ENCODE measurements at regions not wholly inside any gene's neighbourhood (a gene's known extent, or its start where the extent isn't known, plus 50 kb on each side); places are given as distances from the start of the nearest gene placed in this dataset.
"Not testable (repeated sequence)": the region's sequence is repeated elsewhere in the genome, so short reads cannot be mapped to it uniquely, and the experiment has no call there.

GRCh38 chr21:20106368-20106767 lies 891.8 kb upstream of the NCAM2 start:
- H3K4me3 ChIP-seq (ENCODE audit: insufficient read depth, low read depth, low read length) = no peak overlapping the region

GRCh38 chr21:20108016-20108415 lies 890.2 kb upstream of the NCAM2 start:
- Histone ChIP-seq H3K36me3 (replicated peaks; ENCODE audit: control insufficient read depth, insufficient read depth, low read length) (no peaks in the 10 kb centered on the region), H3K27me3 (ENCODE audit: control insufficient read depth, insufficient read depth, low read length) (no peaks in the 10 kb centered on the region), H3K4me3 (ENCODE audit: insufficient read depth, low read depth, low read length) (no peak overlapping the region)
- no peak for DNase-seq

More at GRCh38 chr21:20106368-20106767, 891.8 kb upstream of the NCAM2 start:
- no peaks in the 10 kb centered on the region for H3K36me3 ChIP-seq (replicated peaks; ENCODE audit: control insufficient read depth, insufficient read depth, low read length)
- no peak for DNase-seq
- H3K27me3 ChIP-seq (ENCODE audit: control insufficient read depth, insufficient read depth, low read length) = no peaks in the 10 kb centered on the region

- no peak for DNase-seq
- H3K4me3 ChIP-seq (ENCODE audit: insufficient read depth, low read depth, low read length) = no peak overlapping the region
- H3K27me3 ChIP-seq (ENCODE audit: control insufficient read depth, insufficient read depth, low read length) = no peaks in the 10 kb centered on the region
Observed at GRCh38 chr21:20108976-20109540, 889.2 kb upstream of the NCAM2 start.

GRCh38 chr21:20110368-20110767 lies 887.8 kb upstream of the NCAM2 start:
- no peaks in the 10 kb centered on the region for H3K27me3 ChIP-seq (ENCODE audit: control insufficient read depth, insufficient read depth, low read length)
- no peaks in the 10 kb centered on the region for H3K36me3 ChIP-seq (replicated peaks; ENCODE audit: control insufficient read depth, insufficient read depth, low read length)
- no peak for DNase-seq
- H3K4me3 ChIP-seq (ENCODE audit: insufficient read depth, low read depth, low read length) = no peak overlapping the region

More at GRCh38 chr21:20108976-20109540, 889.2 kb upstream of the NCAM2 start:
- H3K36me3 ChIP-seq (replicated peaks; ENCODE audit: control insufficient read depth, insufficient read depth, low read length) = no peaks in the 10 kb centered on the region

- Histone ChIP-seq H3K36me3 (replicated peaks; ENCODE audit: control insufficient read depth, insufficient read depth, low read length) (no peaks in the 10 kb centered on the region), H3K4me3 (ENCODE audit: insufficient read depth, low read depth, low read length) (no peak overlapping the region), H3K27me3 (ENCODE audit: control insufficient read depth, insufficient read depth, low read length) (no peaks in the 10 kb centered on the region)
- DNase-seq = no peak
Observed at GRCh38 chr21:20151741-20152140, 846.5 kb upstream of the NCAM2 start.

GRCh38 chr21:20163167-20163566 lies 835.0 kb upstream of the NCAM2 start:
- no peak for DNase-seq
- no peaks in the 10 kb centered on the region for H3K27me3 ChIP-seq (ENCODE audit: control insufficient read depth, insufficient read depth, low read length)
- H3K36me3 ChIP-seq (replicated peaks; ENCODE audit: control insufficient read depth, insufficient read depth, low read length) = no peaks in the 10 kb centered on the region
- H3K4me3 ChIP-seq (ENCODE audit: insufficient read depth, low read depth, low read length) = no peak overlapping the region

- Histone ChIP-seq H3K4me3 (ENCODE audit: insufficient read depth, low read depth, low read length) (no peak overlapping the region), H3K36me3 (replicated peaks; ENCODE audit: control insufficient read depth, insufficient read depth, low read length) (no peaks in the 10 kb centered on the region), H3K27me3 (ENCODE audit: control insufficient read depth, insufficient read depth, low read length) (no peaks in the 10 kb centered on the region)
- DNase-seq = no peak
Observed at GRCh38 chr21:20167059-20167458, 831.1 kb upstream of the NCAM2 start.

- Histone ChIP-seq H3K4me3 (ENCODE audit: insufficient read depth, low read depth, low read length) (no peak overlapping the region), H3K36me3 (replicated peaks; ENCODE audit: control insufficient read depth, insufficient read depth, low read length) (no peaks in the 10 kb centered on the region), H3K27me3 (ENCODE audit: control insufficient read depth, insufficient read depth, low read length) (no peaks in the 10 kb centered on the region)
- no peak for DNase-seq
Observed at GRCh38 chr21:20169812-20170576, 828.2 kb upstream of the NCAM2 start.

- Histone ChIP-seq H3K4me3 (ENCODE audit: insufficient read depth, low read depth, low read length) (no peak overlapping the region), H3K27me3 (ENCODE audit: control insufficient read depth, insufficient read depth, low read length) (no peaks in the 10 kb centered on the region), H3K36me3 (replicated peaks; ENCODE audit: control insufficient read depth, insufficient read depth, low read length) (no peaks in the 10 kb centered on the region)
- DNase-seq = no peak
Observed at GRCh38 chr21:20186186-20186585, 812.0 kb upstream of the NCAM2 start.

GRCh38 chr21:20187028-20187427 lies 811.2 kb upstream of the NCAM2 start:
- DNase-seq = no peak
- no peaks in the 10 kb centered on the region for H3K27me3 ChIP-seq (ENCODE audit: control insufficient read depth, insufficient read depth, low read length)
- no peak overlapping the region for H3K4me3 ChIP-seq (ENCODE audit: insufficient read depth, low read depth, low read length)
- no peaks in the 10 kb centered on the region for H3K36me3 ChIP-seq (replicated peaks; ENCODE audit: control insufficient read depth, insufficient read depth, low read length)

- not testable (repeated sequence) for DNase-seq; H3K4me3 ChIP-seq (ENCODE audit: insufficient read depth, low read depth, low read length); H3K27me3 ChIP-seq (ENCODE audit: control insufficient read depth, insufficient read depth, low read length); H3K36me3 ChIP-seq (replicated peaks; ENCODE audit: control insufficient read depth, insufficient read depth, low read length)
Observed at GRCh38 chr21:20201323-20201722, 796.9 kb upstream of the NCAM2 start.

- Histone ChIP-seq H3K4me3 (ENCODE audit: insufficient read depth, low read depth, low read length) (no peak overlapping the region), H3K36me3 (replicated peaks; ENCODE audit: control insufficient read depth, insufficient read depth, low read length) (no peaks in the 10 kb centered on the region), H3K27me3 (ENCODE audit: control insufficient read depth, insufficient read depth, low read length) (no peaks in the 10 kb centered on the region)
- no peak for DNase-seq
Observed at GRCh38 chr21:20207335-20207734, 790.9 kb upstream of the NCAM2 start.

GRCh38 chr21:20215959-20216358 lies 782.2 kb upstream of the NCAM2 start:
- DNase-seq = no peak
- Histone ChIP-seq H3K4me3 (ENCODE audit: insufficient read depth, low read depth, low read length) (no peak overlapping the region), H3K36me3 (replicated peaks; ENCODE audit: control insufficient read depth, insufficient read depth, low read length) (no peaks in the 10 kb centered on the region), H3K27me3 (ENCODE audit: control insufficient read depth, insufficient read depth, low read length) (no peaks in the 10 kb centered on the region)

- no peaks in the 10 kb centered on the region for H3K27me3 ChIP-seq (ENCODE audit: control insufficient read depth, insufficient read depth, low read length)
- no peaks in the 10 kb centered on the region for H3K36me3 ChIP-seq (replicated peaks; ENCODE audit: control insufficient read depth, insufficient read depth, low read length)
Observed at GRCh38 chr21:20220586-20220985, 777.6 kb upstream of the NCAM2 start.

GRCh38 chr21:20221981-20222380 lies 776.2 kb upstream of the NCAM2 start:
- not testable (repeated sequence) for DNase-seq; H3K36me3 ChIP-seq (replicated peaks; ENCODE audit: control insufficient read depth, insufficient read depth, low read length); H3K4me3 ChIP-seq (ENCODE audit: insufficient read depth, low read depth, low read length); H3K27me3 ChIP-seq (ENCODE audit: control insufficient read depth, insufficient read depth, low read length)

More at GRCh38 chr21:20220586-20220985, 777.6 kb upstream of the NCAM2 start:
- no peak overlapping the region for H3K4me3 ChIP-seq (ENCODE audit: insufficient read depth, low read depth, low read length)
- no peak for DNase-seq

Data from H7 (cell line).